ENCODE measurements at regions not wholly inside any gene's neighbourhood (a gene's known extent, or its start where the extent isn't known, plus 50 kb on each side); places are given as distances from the start of the nearest gene placed in this dataset.

GRCh38 chr11:39190751-39191150 lies 2268.7 kb downstream of the LRRC4C start:
- ChIA-PET RAD21 (ENCODE audit: low non-redundant PET in 1 of 2, low total read pairs in 2 of 2, uncharacterized antibody in 2 of 2, unreplicated experiment in 2 of 2) (no interaction called here), CTCF (no interaction called here), POLR2A (no interaction called here)
- no peaks in the 10 kb centered on the region for H3K27me3 ChIP-seq (ENCODE audit: insufficient read depth, low read length)
- no peak for TF ChIP-seq EZH2 (IDR thresholded peaks at IDR 0.05)
- TF ChIP-seq JUND (IDR thresholded peaks at IDR 0.05) = no peak
- no peak for TF ChIP-seq RAD21 (IDR thresholded peaks at IDR 0.05; ENCODE audit: low read depth)
- no peak for TF ChIP-seq ZBTB33 (IDR thresholded peaks at IDR 0.05; ENCODE audit: extremely low read depth, insufficient replicate concordance, low read length)
- TF ChIP-seq MAX (IDR thresholded peaks at IDR 0.05) = no peak
- TF ChIP-seq YY1 (IDR thresholded peaks at IDR 0.05; ENCODE audit: extremely low read depth, insufficient replicate concordance, low read depth, low read length) = no peak
- TF ChIP-seq EGR1 (IDR thresholded peaks at IDR 0.05; ENCODE audit: low read depth) = no peak
- TF ChIP-seq CBX3 (IDR thresholded peaks at IDR 0.05; ENCODE audit: low read depth) = no peak
- no peak for TF ChIP-seq EZH2phosphoT487 (IDR thresholded peaks at IDR 0.05; ENCODE audit: borderline replicate concordance)
- no peak for TF ChIP-seq POLR2A (IDR thresholded peaks at IDR 0.05; ENCODE audit: borderline replicate concordance, extremely low read depth, insufficient read depth, insufficient read length)
- TF ChIP-seq FOSL1 (IDR thresholded peaks at IDR 0.05; ENCODE audit: low read depth) = no peak
- TF ChIP-seq REST (IDR thresholded peaks at IDR 0.05; ENCODE audit: low read depth) = no peak
- no peak for TF ChIP-seq POLR2AphosphoS5 (IDR thresholded peaks at IDR 0.05; ENCODE audit: low read depth, low read length)
- no peak for TF ChIP-seq ELF1 (IDR thresholded peaks at IDR 0.05; ENCODE audit: borderline replicate concordance, low read depth)
- intact Hi-C loops (cut with micrococcal nuclease) = no loop called here
- no peak overlapping the region for H3K9ac ChIP-seq (ENCODE audit: low read length)
- H3K79me2 ChIP-seq (ENCODE audit: insufficient read depth, low read length) = no peaks in the 10 kb centered on the region
- DNase-seq (ENCODE audit: low read depth, low spot score) (no peak), ATAC-seq (no peak)
- BruUV-seq (replicated peaks) = no TSS peak
- H2AFZ ChIP-seq (ENCODE audit: low read depth, low read length, poor library complexity, severe bottlenecking) = no peak overlapping the region
- no peak overlapping the region for H3K4me3 ChIP-seq (replicated peaks in 1 of 2; ENCODE audit: low read depth in 1 of 2, low read length in 2 of 2)
- no peaks in the 10 kb centered on the region for H4K20me1 ChIP-seq (ENCODE audit: insufficient read depth)
- H3K9me2 ChIP-seq (ENCODE audit: insufficient read depth) = no peaks in the 10 kb centered on the region
- H3K4me1 ChIP-seq (ENCODE audit: control insufficient read depth in 1 of 2, insufficient read depth in 2 of 2, low read length in 2 of 2) = no peaks in the 10 kb centered on the region
- peaks cover 4 to 14% of the 10 kb centered on the region in 2 experiments; a peak in 2 of 4 replicates for H3K9me3 ChIP-seq (ENCODE audit: control insufficient read depth in 1 of 2, insufficient read depth in 1 of 2, low read depth in 1 of 2, low read length in 2 of 2)
- H3K4me2 ChIP-seq (ENCODE audit: low read length) = no peak overlapping the region
- no peaks in the 10 kb centered on the region for H3K36me3 ChIP-seq (ENCODE audit: control insufficient read depth in 1 of 2, insufficient read depth in 2 of 2, low read length in 2 of 2)
- H3K27ac ChIP-seq (ENCODE audit: low read depth, low read length) = no peak overlapping the region
